Stimulated activated CD4-positive, alpha-beta T cell treated with anti-CD3 and anti-CD28 coated beads, TNF-alpha, amount 100 ng/mL, for 48 hours (primary cell): ENCODE measurements at regions not wholly inside any gene's neighbourhood (a gene's known extent, or its start where the extent isn't known, plus 50 kb on each side); places are given as distances from the start of the nearest gene placed in this dataset.
A peak's percentile ranks its signal among the peaks of the same experiment; 100 is the strongest.

Experiments
- DNase-seq, 3 donors: peaks; one replicate each; pipeline ENCODE4 v3.0.0-alpha.2; 2020; ENCODE audit warnings: low read depth in 3 of 3

DNA sequence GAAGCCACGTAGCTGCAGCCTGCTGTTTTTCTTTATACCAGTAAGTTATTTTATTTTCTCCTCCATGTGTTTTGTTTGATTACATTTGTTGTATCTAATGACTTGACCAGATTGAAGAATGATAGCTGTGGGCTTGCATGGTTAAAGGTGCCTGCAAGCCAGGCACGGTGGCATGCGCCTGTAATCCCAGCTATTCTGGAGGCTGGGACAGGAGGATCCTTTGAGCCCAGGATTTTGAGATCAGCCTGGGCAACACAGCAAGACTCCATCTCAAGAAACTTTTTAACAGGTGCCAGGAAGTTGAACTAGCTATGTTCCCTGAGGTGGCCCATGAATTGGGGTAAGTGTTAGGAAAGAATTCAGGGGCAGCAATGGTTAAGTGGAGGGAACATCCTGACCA is 179.4 kb downstream of the IRS1 start:
- no peak for DNase-seq

DNA sequence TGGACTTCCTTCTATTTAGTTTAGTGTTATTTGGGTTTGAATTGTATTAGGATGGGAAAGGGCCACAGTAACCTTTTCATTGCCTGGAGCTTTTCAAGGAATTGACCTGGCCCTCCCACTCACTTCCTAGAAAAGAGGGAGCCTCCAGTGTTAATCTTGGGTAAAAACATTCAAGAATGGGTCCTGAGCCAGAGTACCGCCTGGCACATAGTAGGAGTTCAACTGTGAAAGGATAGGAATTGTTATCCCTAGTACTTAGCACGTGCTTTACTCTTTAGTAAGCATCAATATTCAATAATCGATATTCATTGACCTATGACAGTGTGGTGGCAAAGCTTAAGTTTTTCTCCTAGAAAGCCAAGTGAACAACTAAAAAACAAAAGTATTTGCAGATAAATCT is 179.9 kb downstream of the IRS1 start:
- no peak for DNase-seq

DNA sequence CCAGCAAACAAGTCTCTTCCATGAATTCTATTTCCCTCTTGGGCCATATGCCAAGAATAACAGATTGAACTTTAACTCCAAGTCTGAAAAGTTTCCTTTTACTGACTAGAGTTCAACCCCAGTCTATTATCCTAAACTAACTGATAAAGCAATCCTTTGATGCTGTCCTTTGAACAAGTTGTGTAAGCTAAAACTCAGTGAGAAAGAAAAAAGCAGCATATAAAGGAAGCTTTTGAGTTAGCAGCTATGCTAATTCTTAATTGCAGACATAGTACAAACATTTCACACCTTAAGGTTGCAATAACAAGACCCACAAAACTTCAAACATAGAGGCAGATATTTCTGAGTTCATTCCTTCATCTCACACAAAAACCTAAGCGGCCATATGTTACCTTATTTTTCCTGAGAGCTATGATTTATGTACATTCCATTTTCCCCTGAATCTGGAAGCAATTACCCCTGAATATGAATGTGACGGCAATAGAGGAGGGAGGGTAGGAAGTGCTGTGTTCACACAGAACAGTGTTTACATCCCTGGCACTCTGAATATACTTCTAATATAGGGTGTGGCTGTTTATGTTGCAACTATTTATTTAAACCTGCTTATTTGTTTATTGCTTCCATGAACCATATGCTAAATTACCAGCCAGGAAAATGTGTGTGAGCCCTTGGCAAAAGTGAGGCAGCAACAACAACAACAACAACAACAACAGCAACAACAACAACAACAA is 180.6 kb downstream of the IRS1 start:
- DNase-seq: no peak

DNA sequence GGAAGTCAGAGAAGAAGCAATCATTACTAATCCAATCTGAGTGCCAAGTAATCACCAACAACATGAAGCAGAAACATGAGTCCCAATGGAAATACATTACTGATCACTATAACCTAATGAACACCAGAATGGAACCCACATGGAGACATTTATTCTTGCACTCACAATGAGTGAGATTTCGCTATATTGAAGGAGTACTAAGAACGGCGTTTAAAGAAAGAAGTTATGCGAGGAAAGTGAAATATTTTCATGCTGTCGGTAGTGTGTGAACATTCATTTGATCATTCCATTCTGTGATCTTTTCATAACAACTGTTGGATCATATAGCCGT is 181.1 kb downstream of the IRS1 start:
- DNase-seq: no peak

DNA sequence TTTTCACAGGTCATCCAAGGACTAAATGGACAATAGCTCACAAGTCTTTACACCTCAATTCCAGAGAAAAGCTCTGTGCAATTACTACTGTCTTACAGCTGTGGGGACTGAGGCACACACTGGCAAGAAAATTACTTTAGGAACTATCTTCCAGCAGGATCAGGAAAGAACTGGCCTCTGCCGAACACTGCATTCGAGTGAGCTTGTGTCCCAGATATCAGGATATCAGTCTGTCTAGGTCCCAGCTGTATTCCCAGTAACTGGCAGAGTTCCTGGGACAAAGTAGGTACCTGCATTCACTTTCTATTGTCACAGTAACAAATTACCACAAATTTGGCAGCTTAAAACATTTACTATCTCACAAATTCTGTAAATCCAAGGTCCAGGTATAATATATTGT is 183.7 kb downstream of the IRS1 start:
- DNase-seq: no peak

DNA sequence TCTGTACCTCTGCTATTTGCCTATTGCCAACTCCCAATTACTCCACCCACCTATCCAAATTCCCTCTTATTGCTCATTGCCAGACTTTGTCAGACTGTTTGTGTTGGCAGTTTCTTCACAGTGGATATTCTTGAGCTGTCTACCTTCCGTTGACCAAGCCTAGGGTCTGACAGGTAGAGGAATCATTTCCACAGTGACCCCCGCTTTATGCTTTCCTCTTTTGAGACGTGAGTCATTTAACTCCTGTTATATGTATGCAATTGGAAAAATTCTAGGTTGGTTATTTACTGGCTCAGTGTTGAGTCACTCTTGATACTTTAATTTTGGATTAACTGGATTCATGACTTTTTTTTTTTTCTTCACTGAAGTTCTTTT is 187.7 kb downstream of the IRS1 start:
- no peak for DNase-seq

DNA sequence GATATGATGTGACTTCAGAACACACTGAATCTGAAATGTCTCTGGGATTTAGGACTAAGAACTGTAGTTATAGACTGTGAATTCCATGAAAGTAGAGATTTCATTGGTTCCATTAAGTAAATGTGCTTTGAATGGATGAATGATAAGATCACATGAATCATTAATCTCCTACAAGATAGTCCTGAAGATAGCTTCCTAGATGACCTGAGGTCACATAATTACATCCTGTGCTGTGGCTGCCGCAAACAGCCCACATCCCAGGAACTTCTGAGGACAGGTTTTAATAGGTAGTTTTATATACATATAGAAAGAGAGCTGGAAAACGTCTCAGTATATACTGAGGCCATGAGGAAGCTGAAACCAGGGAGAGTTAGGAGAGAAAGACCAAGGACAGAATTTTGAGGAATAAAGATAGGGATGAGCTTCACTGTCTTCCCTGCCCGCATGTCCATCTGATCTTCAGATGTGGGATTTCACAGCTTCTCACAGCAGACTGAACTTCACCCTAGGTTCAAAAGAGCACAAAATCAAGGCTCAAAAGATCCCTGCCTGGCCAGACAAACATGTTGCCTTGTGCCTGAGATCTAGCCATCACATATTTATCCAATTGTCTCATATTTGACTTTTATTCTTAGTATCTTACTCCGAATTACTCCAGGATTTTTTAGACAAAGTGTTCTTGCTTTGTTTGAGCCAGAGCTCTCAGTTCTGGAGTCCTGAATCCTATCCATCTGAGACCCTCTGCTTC is 188.2 kb downstream of the IRS1 start:
- peak in 1 of 3 donors; percentile 1 for DNase-seq

DNA sequence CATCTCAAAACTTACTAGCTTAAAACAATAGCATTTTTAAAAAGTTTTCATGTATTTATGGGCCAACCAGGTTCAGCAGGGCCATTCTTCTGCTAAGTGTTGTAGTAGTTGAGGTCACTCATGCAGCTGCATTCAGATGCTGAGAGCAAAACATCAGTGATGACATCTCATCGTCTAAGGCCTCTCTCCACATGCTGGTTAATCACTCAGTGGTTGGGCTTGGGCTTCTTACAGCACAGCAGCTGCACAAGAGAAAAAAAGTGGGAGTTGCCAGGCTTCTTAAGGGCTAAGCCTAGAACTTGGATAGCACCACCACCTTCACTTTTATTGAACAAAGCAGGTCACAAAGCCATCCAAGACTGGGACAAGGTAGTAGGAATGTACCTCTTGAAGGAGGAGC is 190.3 kb downstream of the IRS1 start:
- no peak for DNase-seq

DNA sequence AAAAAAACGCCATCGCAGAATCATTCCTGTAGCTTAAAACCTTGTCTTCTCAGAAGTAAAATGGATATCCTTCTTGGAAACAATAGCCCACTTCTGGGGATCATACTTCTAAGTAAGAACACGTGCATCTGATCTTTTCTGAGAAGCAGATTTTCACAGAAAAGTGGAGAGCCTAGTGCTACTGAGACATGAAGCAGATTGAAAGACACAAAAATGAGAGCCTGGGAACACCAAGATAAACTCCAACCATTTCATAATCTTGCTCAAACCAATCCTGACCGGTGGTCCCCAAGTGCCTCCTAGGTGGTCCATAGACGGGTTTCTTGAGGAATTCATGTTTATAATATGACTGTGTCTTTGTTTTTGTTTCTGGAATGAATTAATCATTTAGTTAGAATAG is 191.2 kb downstream of the IRS1 start:
- DNase-seq: no peak

DNA sequence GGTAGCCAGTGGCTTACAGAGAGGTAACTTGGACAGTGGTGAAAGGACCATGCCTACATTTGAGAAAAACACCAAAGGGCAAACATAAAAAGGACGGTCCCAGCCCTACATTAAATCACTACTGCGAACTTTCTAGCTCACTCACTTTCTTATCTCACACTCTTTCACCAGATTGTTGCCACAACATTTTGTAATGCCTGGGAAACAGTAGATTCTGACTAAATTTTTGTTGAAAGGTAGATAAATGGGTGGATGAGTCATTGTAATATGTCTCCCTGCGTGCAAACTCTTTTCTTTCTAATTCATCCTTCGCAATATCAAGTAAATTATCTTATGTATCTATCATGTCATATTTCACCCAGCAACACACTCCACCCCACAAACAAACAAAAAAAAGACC is 192.2 kb downstream of the IRS1 start:
- no peak for DNase-seq

DNA sequence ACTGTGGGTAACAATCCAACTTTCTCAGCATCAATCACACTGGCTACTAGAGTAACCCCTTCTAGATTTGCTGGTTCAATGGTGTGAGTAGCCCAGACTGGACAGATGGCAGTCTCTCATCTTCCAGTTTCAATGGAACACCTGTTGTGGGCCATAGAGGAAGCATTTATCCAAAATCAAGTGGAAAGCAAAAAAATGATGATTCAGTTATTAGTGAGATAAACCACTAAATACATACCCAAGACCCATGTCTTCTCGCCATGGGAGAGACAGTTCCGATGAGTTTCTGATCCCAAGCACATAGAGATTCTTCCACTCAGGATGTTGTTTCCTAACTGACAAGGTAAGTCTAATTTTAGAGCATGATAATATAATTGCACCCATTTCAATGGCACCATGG is 194.0 kb downstream of the IRS1 start:
- no peak for DNase-seq

DNA sequence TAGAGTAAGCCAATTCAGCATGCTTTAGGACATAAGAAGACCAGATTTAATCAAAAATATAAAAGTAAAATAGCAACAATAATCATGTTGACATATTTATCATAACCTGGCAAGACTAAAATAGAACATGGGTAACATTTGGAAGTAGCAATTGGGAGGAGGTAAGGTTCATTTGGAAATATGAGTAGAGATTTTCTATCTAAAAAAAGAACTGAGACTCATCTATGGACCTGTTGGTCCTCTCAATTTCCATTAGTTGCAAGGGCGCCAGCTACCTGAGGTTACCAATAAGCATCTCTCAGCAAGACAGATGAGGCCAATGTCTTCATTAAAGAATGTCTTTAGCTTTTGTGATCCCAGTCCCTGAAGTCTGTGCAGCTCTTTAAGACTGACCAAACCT is 196.0 kb downstream of the IRS1 start:
- DNase-seq: no peak

DNA sequence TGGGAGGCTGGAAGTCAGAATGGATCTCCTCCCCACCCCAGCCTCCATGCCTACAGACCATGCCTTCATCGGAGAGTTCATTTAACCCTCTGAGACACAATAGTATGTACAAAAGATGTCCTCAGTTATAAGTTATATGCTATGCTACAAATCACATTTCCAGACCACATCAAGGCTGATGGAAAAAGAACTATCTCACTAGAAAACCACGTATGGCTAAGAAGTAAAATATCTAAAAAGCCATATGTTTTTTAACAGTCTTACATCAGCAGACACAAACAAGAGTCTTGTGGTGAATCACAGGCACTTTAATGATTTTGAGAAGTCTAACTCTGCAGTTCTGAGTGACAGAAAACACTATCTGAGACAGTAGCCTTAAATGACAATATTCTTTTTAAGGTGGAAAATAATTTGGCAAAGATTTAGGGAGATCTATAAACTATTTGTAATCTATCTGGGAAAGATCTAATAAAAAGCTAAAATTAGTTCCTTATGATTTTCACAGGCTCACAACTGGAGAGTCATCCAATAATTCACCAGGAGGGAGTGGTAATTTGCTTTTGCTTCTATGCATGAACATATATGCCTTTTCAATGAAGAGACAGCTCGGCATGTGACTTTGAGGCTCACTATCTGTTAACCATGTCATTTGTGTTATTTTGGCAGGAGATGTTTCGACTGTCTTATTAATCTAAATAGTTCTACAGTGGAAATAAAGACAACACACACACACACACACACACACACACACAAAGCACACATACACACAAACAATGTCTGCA is 197.5 kb downstream of the IRS1 start:
- DNase-seq: no peak

DNA sequence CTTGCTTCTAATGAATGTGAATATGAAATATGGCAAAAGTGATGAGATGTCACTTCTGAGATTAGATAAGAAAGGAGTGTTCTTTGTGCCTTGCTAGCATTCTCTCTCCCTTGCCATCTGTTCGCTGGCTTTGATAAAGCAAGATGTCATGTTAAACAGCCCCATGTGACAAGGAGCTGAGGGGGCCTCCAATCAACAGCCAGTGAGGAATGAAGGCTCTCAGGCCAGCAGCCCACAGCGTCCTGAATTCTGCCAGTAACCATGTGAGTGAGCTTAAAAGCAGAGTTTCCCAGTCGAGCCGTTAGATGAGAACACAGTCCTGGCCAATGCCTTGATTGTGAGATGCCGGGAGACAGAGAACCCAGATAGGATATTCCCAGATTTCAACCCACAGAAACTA is 198.8 kb downstream of the IRS1 start:
- DNase-seq: no peak

DNA sequence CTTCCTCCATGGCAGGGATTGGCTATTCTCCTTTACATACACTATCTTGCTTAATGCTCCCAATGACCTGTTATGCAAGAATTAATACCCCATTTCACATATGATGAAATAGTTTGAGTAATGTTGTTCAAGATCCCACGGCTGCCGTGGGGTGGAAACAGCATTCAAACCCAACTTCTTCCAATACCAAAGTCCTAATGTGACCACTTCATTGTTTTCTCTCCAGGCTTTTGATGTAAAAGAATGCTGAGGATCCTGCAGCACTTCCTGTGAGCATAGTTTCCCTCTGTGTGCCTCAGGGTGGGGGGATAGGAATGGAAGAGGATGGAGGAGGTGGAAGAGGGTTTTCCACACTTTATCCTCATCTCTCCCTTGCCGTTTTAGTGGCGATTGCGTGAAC is 199.4 kb downstream of the IRS1 start:
- no peak for DNase-seq

DNA sequence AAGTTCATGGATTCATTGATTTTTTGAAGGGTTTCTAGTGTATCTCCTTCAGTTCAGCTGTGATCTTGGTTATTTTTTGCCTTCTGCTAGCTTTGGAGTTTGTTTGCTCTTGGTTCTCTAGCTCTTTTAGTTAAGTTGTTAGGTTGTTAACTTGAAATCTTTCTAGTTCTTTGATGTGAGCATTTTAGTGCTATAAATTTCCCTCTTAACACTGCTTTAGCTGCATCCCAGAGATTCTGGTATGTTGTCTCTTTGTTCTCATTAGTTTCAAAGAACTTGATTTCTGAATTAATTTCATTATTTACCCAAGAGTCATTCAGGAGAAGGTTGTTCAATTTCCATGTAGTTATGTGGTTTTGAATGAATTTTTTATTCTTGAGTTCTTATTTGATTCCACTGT is 210.6 kb downstream of the IRS1 start:
- DNase-seq: no peak

DNA sequence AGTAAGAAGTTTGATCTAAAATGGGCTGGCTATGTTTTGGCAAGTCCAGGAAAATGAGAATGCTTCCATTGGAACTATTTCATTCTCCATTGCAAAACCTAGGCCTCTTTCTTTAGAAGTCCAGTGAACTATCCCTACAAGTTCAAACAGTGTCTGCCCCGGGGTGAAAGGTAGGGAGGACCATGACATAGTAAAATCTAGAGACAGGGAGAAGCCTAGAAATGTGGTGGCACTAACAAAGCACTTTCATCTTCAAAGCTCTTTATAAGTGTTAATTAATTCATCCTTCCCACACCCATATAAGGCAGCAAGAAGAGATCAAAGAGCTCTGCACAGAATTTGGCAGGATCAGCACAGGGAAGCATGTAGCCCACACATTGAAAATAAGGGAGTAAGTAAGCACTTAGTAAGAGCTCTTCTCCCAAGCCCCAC is 214.5 kb downstream of the IRS1 start:
- no peak for DNase-seq

DNA sequence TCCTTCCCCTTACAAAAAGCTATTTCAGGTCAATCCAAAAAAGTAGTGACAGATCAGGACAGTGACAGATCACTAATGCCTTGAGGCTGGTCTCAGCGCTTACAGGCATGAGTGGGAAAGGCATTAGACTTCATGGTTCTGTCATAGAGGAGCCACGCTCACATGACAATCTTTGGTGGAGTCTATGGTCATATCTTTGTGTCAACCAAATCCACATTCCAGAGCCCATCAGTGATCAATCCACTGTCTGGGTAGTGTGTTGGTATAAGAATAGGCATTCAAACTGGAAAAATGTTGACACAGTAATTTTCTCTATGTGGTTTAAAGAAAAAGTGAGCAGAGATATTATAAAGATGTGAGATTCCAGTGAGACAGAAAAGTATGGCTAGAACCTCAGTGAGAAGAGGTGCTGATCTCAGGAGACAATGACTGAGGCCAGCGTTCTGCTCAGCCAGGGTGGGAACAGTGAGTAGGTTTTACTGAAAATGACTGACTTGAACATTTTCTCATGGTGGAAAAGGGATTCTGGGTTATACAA is 215.0 kb downstream of the IRS1 start:
- DNase-seq: no peak

DNA sequence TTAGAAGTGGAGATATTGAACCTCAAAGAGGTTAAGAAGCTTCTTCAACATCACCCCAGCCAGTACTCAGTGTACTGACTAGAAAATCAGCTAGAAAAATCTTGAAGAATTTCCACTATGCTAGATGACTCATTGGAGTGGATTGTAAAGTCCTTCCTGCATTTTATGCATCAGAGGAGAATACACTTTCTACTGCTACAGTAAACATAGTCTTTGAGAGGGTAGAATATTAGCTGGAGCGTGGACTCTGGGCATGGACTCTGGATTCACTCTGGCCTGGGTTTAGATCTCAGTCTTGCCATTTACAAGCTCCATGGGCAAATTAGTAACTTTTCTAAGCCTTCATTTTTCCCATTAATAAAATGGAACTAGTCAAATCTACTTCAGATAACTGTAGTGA is 215.9 kb downstream of the IRS1 start:
- DNase-seq: no peak

DNA sequence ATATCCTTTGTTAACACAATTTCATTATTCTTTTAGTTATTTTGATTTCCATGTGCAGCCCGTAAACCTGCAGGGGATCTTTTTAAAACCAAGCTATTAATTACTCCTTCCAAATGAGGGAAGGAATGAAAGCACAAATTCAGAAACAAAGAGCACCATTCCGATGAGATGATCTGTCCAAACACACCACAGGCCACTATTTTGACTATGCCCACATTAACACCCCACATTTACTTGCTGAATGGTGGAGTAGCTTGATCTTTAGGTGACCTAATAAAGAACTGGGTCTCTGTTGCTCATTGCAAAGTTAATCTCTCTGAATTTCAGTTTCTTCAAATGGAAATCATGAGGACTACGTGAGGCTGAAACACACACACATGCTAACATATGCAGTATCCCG is 218.0 kb downstream of the IRS1 start:
- DNase-seq: no peak

DNA sequence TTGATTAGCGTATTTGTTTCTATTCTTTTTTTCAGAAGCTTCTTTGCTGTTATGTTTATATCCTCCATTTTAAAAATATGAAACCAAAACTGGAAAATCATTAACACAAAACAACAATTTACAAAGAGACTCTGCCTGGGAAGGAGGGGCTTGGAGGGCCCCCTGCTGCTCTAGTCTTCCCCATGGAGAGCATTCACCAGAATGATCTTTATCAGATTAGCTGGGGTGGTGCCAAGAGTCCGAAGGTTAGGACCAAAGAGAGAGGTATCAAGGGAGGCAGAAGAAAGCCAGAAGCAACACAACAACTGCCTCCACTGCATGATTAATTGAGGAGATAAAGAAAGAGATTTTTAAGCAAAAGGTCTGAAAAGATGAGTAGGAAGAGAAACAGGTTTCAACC is 218.6 kb downstream of the IRS1 start:
- no peak for DNase-seq

DNA sequence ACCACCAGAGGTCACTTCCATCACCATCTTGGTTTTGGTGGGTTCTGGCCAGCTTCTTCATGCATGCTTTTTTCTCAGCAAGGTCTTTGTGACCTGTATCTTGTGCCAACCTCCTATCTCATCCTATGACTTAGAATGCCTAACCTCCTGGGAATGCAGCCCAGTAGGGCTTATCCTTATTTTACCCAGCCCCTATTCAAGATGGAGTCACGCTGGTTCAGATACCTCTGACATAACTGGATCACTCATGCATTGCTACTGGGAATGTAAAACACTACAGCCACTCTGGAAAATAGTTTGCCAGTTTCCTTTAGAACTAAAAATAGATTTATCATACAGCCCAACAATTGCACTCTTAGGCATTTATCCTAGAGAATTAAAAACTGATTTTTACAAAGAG is 219.2 kb downstream of the IRS1 start:
- no peak for DNase-seq

DNA sequence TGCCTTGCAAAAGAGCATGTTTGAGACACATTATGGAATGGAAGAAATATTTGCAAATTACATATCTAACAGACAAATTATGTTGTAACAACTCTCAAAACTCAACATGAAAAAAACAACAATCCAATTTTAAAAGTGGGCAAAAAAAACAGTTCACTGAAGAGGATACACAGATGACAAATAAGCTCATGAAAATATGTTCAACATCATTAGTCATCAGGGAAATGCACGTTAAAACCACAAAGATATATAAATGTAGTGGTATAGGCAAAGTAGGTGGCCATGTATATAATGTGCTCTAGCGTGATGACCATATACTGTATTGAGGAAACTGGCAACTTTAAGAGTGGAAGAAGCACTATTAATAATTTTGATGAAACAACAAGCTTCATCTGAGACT is 220.1 kb downstream of the IRS1 start:
- no peak for DNase-seq
